GM12878 (cell line): ENCODE measurements at regions not wholly inside any gene's neighbourhood (a gene's known extent, or its start where the extent isn't known, plus 50 kb on each side); places are given as distances from the start of the nearest gene placed in this dataset.

Experiments used
- ATAC-seq: fragments of 200-7000 bp; cut with Tn5 transposase; 3 replicates; pipeline ENCODE4 v1.9.1; 2020; ENCODE audit warnings: mild to moderate bottlenecking, moderate library complexity
- BruUV-seq: library from RNA; stranded (reverse); fragments of 400-500 nt; replicated peaks from 2 replicates; lab custom pipeline; 2021; lab: Mats Ljungman, UMichigan
- CTCF ChIA-PET: fragments of 300-600 bp; sonication (Branson Sonifier 250); formaldehyde crosslinking; extraction: SDS; loops from one replicate; lab custom pipeline; 2021; ENCODE audit warnings: inconsistent platforms; lab: Yijun Ruan, JAX
- POLR2A ChIA-PET: fragments of 350-600 bp; formaldehyde crosslinking; extraction: SDS; loops from one replicate; lab custom pipeline; 2021; ENCODE audit warnings: inconsistent platforms; lab: Charles Lee
- RAD21 ChIA-PET: fragments of 300-600 bp; sonication (Branson Sonifier 250); formaldehyde crosslinking; loops from one replicate; lab custom pipeline; 2023; ENCODE audit warnings: antibody characterized with exemption; ENCODE audit not compliant: unreplicated experiment; lab: Charles Lee
- SMC1A ChIA-PET: fragments of 300-600 bp; sonication (Branson Sonifier 250); formaldehyde crosslinking; loops from one replicate; lab custom pipeline; 2023; ENCODE audit not compliant: unreplicated experiment, uncharacterized antibody; lab: Charles Lee
- DNase-seq: peaks from one replicate; pipeline ENCODE4 v3.0.0-alpha.2; 2011; ENCODE audit warnings: low read depth, low spot score
- FAIRE-seq: peaks from 3 replicates; lab custom pipeline; 2011; peaks lifted over from hg19 to GRCh38; lab: Jason Lieb, UNC
- H2AFZ ChIP-seq: 2 replicates; pipeline ENCODE4 v1.6.0; 2011; ENCODE audit warnings: low read depth, low read length, control low read depth; ENCODE audit not compliant: control insufficient read depth
- H3K27ac ChIP-seq: 2 replicates; pipeline ENCODE4 v1.5.1; 2011; ENCODE audit warnings: control low read depth; ENCODE audit not compliant: control insufficient read depth, insufficient read depth
- H3K27me3 ChIP-seq, 2 experiments: replicated peaks in 1 of 2; 2 replicates each; pipeline versions ENCODE4 v1.6.0 to v1.6.1; 2011; ENCODE audit warnings: low read length in 1 of 2; ENCODE audit not compliant: control insufficient read depth in 2 of 2, insufficient read depth in 2 of 2
- H3K36me3 ChIP-seq, 2 experiments: 2 replicates each; pipeline ENCODE4 v1.5.1; 2011; ENCODE audit warnings: low read length in 1 of 2; ENCODE audit not compliant: control insufficient read depth in 2 of 2, insufficient read depth in 2 of 2
- H3K4me1 ChIP-seq: 2 replicates; pipeline ENCODE4 v1.6.1; 2011; ENCODE audit warnings: mild to moderate bottlenecking, low read length, moderate library complexity, mixed read lengths; ENCODE audit not compliant: control insufficient read depth, insufficient read depth
- H3K4me2 ChIP-seq: 2 replicates; pipeline ENCODE4 v1.6.0; 2011; ENCODE audit warnings: control low read depth; ENCODE audit not compliant: control insufficient read depth, insufficient read depth
- H3K4me3 ChIP-seq: fragments of 200-600 bp; sonication (generic); 2 replicates; pipeline ENCODE4 v1.5.1; 2016
- H3K79me2 ChIP-seq: 2 replicates; pipeline ENCODE4 v1.6.0; 2011; ENCODE audit warnings: low read length; ENCODE audit not compliant: control insufficient read depth, insufficient read depth
- H3K9ac ChIP-seq: 2 replicates; pipeline ENCODE4 v1.8.0; 2011; ENCODE audit warnings: low read length, control low read depth, mixed read lengths; ENCODE audit not compliant: control insufficient read depth, insufficient read depth
- H3K9me3 ChIP-seq: replicated peaks from 3 replicates; pipeline ENCODE4 v1.5.1; 2011; ENCODE audit warnings: mild to moderate bottlenecking, low read length; ENCODE audit not compliant: control insufficient read depth, insufficient read depth
- H4K20me1 ChIP-seq: 2 replicates; pipeline ENCODE4 v1.6.0; 2011; ENCODE audit not compliant: control insufficient read depth, insufficient read depth
- CBX5 ChIP-seq: sonication (generic); IDR thresholded peaks from 2 replicates; pipeline ENCODE4 v1.6.1; 2016; ENCODE audit warnings: low read depth, moderate library complexity, mild to moderate bottlenecking, inconsistent platforms
- CHD2 ChIP-seq: IDR thresholded peaks from 2 replicates; pipeline ENCODE4 v1.6.1; 2011; ENCODE audit warnings: low read depth, low read length, improper control_type of control experiment, borderline replicate concordance
- CHD4 ChIP-seq: fragments of 200-600 bp; sonication (generic); IDR thresholded peaks from 2 replicates; pipeline ENCODE4 v1.6.1; 2016; ENCODE audit warnings: mild to moderate bottlenecking
- CTCF ChIP-seq, 3 experiments: IDR thresholded peaks in 2 of 3; conservative IDR thresholded peaks in 1 of 3; 2 replicates each; pipeline ENCODE4 v1.5.1; 2011; ENCODE audit warnings: low read depth in 3 of 3, low read length in 3 of 3, mild to moderate bottlenecking in 3 of 3, control low read depth in 2 of 3, moderate library complexity in 2 of 3, inconsistent platforms in 1 of 3, mixed read lengths in 1 of 3; ENCODE audit not compliant: control insufficient read depth in 2 of 3, insufficient read depth in 1 of 3; ENCODE audit errors: extremely low read depth in 1 of 3
- DPF2 ChIP-seq: fragments of 450-650 bp; IDR thresholded peaks from 2 replicates; pipeline ENCODE4 v1.6.1; 2017; ENCODE audit warnings: mild to moderate bottlenecking
- FOXK2 ChIP-seq: fragments of 450-650 bp; IDR thresholded peaks from 2 replicates; pipeline ENCODE4 v1.6.1; 2017; ENCODE audit warnings: mild to moderate bottlenecking, moderate library complexity
- IRF3 ChIP-seq: fragments of 450-650 bp; IDR thresholded peaks from 2 replicates; pipeline ENCODE4 v1.6.1; 2014; ENCODE audit warnings: mild to moderate bottlenecking
- KDM1A ChIP-seq: fragments of 200-600 bp; sonication (generic); IDR thresholded peaks from 2 replicates; pipeline ENCODE4 v1.6.1; 2016; ENCODE audit warnings: borderline replicate concordance
- LARP7 ChIP-seq: fragments of 450-650 bp; IDR thresholded peaks from 2 replicates; pipeline ENCODE4 v1.6.1; 2017; ENCODE audit warnings: mild to moderate bottlenecking
- MAX ChIP-seq: IDR thresholded peaks from 2 replicates; pipeline ENCODE4 v1.6.1; 2012; ENCODE audit warnings: low read depth, low read length, improper control_type of control experiment
- MXI1 ChIP-seq: fragments of 150-350 bp; IDR thresholded peaks from 2 replicates; pipeline ENCODE4 v1.6.1; 2011; ENCODE audit warnings: low read depth, mild to moderate bottlenecking, inconsistent platforms, low read length, improper control_type of control experiment
- MYC ChIP-seq: IDR thresholded peaks from 2 replicates; pipeline ENCODE4 v1.6.1; 2011; ENCODE audit warnings: mild to moderate bottlenecking, low read length, moderate library complexity, inconsistent platforms; ENCODE audit not compliant: insufficient read depth, insufficient replicate concordance, insufficient read length, severe bottlenecking
- NBN ChIP-seq: fragments of 450-650 bp; IDR thresholded peaks from 2 replicates; pipeline ENCODE4 v1.6.1; 2016
- NFYA ChIP-seq: IDR thresholded peaks from 2 replicates; pipeline ENCODE4 v1.6.1; 2011; ENCODE audit warnings: low read depth, mild to moderate bottlenecking, low read length, improper control_type of control experiment, borderline replicate concordance
- POLR2A ChIP-seq: IDR thresholded peaks from 2 replicates; pipeline ENCODE4 v1.6.1; 2011; ENCODE audit warnings: low read depth, mild to moderate bottlenecking, low read length
- RFX5 ChIP-seq: IDR thresholded peaks from 2 replicates; pipeline ENCODE4 v1.6.1; 2011; ENCODE audit warnings: low read depth, low read length, improper control_type of control experiment
- SIX5 ChIP-seq: IDR thresholded peaks from 2 replicates; pipeline ENCODE4 v1.6.1; 2011; ENCODE audit warnings: mild to moderate bottlenecking, low read depth, low read length, moderate library complexity; ENCODE audit not compliant: severe bottlenecking
- YBX1 ChIP-seq: fragments of 450-650 bp; IDR thresholded peaks from 2 replicates; pipeline ENCODE4 v1.6.1; 2016; ENCODE audit warnings: antibody characterized with exemption
- ZBED1 ChIP-seq: IDR thresholded peaks from 2 replicates; pipeline ENCODE4 v1.6.1; 2016; ENCODE audit warnings: borderline replicate concordance
- WGBS: methylation state at CpG from one replicate; pipeline ENCODE4 v1.1.6; 2016; ENCODE audit warnings: low lambda C conversion rate; ENCODE audit not compliant: insufficient replicate concordance, insufficient coverage; ENCODE audit errors: missing lambda C conversion rate; 5-methylcytosine and 5-hydroxymethylcytosine counted together
- in situ Hi-C: fragments of 300-500 bp; cut with MboI; formaldehyde crosslinking; loops from 9 replicates; pipeline ENCODE4 v1.14.3; 2018; ENCODE audit warnings: mixed read lengths
- intact Hi-C: fragments of 100-400 bp; cut with micrococcal nuclease; formaldehyde crosslinking; loops from one replicate; pipeline ENCODE4 v1.14.2; 2022; ENCODE audit not compliant: unreplicated experiment
- TF ChIP-seq, protein P1 (sequence below): fragments of 450-650 bp; IDR thresholded peaks from 2 replicates; pipeline ENCODE4 v1.6.1; 2017; ENCODE audit warnings: antibody characterized with exemption, mild to moderate bottlenecking, moderate library complexity

DNA sequence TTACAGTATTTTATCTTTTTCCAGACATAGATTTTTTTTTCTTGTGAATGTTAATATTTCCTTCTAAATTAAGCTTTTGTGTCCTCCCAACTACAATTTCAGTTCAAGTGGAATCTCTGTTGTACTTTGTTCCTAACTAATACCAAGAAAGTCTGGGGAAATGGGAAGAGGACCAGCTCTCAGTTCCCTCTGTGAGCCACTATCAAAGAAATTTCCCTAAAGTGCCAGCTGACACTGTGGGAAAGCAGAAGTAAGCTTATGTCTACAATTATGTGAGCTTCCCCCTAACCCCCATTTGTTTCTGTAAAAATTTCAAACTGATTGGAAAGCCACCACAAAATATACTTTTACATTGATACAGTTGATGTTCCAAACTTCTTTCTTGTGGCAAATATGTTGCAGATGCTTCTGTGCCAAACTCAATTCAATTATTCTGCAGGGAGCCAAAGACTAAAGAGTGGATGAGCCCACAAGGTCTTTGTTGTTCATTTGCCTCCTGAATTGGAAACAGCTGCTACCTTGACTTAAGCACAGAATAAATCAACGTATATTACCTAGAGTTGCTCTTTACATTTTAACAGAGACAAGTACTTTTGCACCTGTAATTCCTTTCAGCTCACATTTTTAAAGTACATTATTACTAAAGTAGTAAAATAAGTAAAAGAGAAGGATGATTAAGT lies 306.6 kb downstream of the PTH2R start (continued):
- TF ChIP-seq IRF3: no peak
- TF ChIP-seq KDM1A: no peak
- no peak for TF ChIP-seq CBX5

- CTCF ChIA-PET: no interaction called here
- FAIRE-seq (no peak), ATAC-seq (no peak), DNase-seq (no peak)
- POLR2A ChIA-PET: no interaction called here
- SMC1A ChIA-PET: interaction anchor here (1.1 kb wide), 1 partner anchor 28 kb away, joined by 3 read pairs; no protein-coding TSS in a partner anchor
- WGBS: 34% methylated on average over 2 of the region's 2 CpGs
- Histone ChIP-seq H2AFZ (no peak overlapping the region), H3K36me3 (no peaks in the 10 kb centered on the region), H3K79me2 (no peaks in the 10 kb centered on the region), H3K9ac (no peak overlapping the region), H3K4me3 (no peak overlapping the region), H4K20me1 (no peaks in the 10 kb centered on the region), H3K27me3 (no peaks in the 10 kb centered on the region), H3K4me1 (no peaks in the 10 kb centered on the region), H3K9me3 (no peaks in the 10 kb centered on the region), H3K27ac (no peak overlapping the region), H3K4me2 (no peak overlapping the region)
- RAD21 ChIA-PET: no interaction called here
- BruUV-seq: no TSS peak
- in situ Hi-C loops (no loop called here), intact Hi-C loops (no loop called here)
- no peak for TF ChIP-seq POLR2A
- TF ChIP-seq, protein P1, sequence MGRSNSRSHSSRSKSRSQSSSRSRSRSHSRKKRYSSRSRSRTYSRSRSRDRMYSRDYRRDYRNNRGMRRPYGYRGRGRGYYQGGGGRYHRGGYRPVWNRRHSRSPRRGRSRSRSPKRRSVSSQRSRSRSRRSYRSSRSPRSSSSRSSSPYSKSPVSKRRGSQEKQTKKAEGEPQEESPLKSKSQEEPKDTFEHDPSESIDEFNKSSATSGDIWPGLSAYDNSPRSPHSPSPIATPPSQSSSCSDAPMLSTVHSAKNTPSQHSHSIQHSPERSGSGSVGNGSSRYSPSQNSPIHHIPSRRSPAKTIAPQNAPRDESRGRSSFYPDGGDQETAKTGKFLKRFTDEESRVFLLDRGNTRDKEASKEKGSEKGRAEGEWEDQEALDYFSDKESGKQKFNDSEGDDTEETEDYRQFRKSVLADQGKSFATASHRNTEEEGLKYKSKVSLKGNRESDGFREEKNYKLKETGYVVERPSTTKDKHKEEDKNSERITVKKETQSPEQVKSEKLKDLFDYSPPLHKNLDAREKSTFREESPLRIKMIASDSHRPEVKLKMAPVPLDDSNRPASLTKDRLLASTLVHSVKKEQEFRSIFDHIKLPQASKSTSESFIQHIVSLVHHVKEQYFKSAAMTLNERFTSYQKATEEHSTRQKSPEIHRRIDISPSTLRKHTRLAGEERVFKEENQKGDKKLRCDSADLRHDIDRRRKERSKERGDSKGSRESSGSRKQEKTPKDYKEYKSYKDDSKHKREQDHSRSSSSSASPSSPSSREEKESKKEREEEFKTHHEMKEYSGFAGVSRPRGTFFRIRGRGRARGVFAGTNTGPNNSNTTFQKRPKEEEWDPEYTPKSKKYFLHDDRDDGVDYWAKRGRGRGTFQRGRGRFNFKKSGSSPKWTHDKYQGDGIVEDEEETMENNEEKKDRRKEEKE: no peak
- TF ChIP-seq SIX5: no peak
- no peak for TF ChIP-seq DPF2
- TF ChIP-seq NBN: no peak
- no peak for TF ChIP-seq MAX
- TF ChIP-seq MXI1: no peak
- TF ChIP-seq RFX5: no peak
- no peak for TF ChIP-seq MYC
- TF ChIP-seq FOXK2: no peak
- no peak for TF ChIP-seq CTCF (IDR thresholded peaks at IDR 0.05 in 2 of 3, conservative IDR thresholded peaks at IDR 0.05 in 1 of 3; ENCODE audit: control insufficient read depth in 2 of 3, extremely low read depth in 1 of 3, insufficient read depth in 1 of 3, low read depth in 3 of 3, low read length in 3 of 3)
- no peak for TF ChIP-seq CHD2
- no peak for TF ChIP-seq LARP7
- no peak for TF ChIP-seq YBX1
- no peak for TF ChIP-seq ZBED1
- no peak for TF ChIP-seq NFYA
- no peak for TF ChIP-seq CHD4
These were observed 312.2 kb downstream of the PTH2R start for GRCh38 chr2:208718828-208719227.
